RKO (cell line): ENCODE measurements at regions not wholly inside any gene's neighbourhood (a gene's known extent, or its start where the extent isn't known, plus 50 kb on each side); places are given as distances from the start of the nearest gene placed in this dataset.
"Not testable (repeated sequence)": the region's sequence is repeated elsewhere in the genome, so short reads cannot be mapped to it uniquely, and the experiment has no call there.

Experiments used
- DNase-seq: peaks from one replicate; pipeline ENCODE4 v3.0.0-alpha.2; 2016; ENCODE audit warnings: low spot score

DNA sequence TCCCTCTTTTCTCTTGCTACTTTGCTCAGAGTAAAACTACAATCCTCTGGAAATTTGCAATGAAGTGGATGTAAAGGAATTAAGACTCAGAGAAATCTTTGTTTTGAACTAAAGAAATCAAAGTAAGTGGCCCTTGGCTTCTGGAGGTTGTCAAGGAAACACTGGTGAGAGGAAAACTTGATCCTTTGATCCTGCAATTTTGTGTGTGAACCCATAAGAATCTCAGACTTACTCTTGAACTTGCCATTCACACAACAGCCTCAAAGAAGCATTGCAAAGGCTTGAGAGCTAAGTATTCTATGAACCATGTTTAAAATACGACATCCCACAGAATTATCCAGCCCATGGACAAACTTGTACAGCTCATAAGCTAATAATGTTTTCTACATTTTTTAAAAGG is 827.5 kb downstream of the TAF11L14 start:
- DNase-seq: no peak

DNA sequence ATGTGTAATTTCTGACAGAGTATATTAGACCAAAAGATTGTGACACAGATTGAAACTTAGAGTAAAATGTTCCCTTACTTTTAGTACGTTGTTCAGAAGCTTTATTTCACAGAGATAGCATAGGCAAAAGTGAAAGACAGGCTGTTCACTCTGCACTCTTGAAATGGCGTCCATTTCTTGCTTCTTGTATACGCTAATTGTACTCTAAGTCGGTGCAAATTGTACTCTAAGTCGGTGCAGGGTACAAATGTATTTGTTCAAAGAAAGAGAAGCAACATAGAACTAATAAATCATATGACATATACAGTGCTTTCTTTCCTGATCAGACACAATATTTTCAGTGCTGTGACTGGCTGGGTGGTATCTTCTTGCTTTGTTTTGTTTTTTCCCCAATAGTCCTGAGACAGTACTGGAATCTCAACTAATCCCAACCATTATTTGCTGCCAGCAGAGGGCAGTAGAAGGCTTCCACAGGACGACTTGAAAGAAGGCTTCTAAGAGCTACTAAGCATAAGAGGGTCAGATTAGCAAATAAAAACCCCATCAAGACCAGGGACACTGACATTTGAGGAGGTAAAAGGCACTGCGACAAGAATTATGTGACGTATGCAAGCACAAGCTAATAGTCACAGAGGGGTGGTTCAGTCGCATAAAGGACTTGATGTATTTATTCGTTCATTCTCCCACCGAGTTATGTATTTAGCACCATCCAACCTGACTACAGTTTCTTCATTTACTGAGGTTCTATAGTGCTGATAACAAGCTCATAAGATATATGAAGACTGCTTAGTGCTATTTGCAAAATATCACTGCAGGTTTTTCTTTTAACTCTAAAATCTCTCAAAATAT is 831.8 kb downstream of the TAF11L14 start:
- DNase-seq: peak; percentile 64

DNA sequence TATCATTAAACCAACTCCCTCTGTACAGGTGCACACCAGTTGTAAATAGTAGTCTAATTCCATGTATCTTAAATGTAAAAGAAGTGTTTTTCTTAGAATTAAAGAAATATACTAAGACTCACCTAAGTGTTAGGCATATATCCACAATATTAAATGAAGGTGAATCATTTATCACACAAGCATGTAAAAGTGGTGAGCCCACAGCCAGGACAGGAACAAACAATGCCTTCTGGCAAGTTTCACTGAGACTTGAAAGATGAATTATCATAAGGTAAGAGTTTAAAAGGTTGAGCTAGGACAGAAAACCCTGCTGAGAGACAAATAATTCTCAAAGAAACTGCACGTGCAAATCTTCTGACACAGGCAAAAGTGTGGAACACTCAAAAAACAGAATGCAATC is 832.5 kb downstream of the TAF11L14 start:
- DNase-seq: no peak

GRCh38 chr5:18471791-18472190 is 837.5 kb downstream of the TAF11L14 start:
- not testable (repeated sequence) for DNase-seq

DNA sequence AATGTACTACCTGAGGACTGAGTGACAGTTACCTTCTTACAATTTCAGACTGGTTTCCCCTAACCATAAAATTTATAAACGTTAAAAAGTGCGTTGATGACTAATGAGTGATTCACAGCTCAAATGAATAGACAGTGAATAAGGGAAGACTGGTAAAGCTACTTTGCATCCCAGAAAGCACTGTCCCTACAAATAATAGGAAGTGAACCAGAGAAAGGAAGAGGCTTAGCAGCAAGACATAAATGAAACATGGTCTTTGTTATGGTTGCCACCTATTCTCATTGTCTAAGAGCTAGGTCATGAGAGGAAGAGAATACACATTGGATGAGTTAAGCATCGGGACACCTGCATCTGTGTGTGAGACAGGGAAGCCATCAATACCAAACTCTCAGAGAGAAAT is 849.2 kb downstream of the TAF11L14 start:
- peak; percentile 30 for DNase-seq

DNA sequence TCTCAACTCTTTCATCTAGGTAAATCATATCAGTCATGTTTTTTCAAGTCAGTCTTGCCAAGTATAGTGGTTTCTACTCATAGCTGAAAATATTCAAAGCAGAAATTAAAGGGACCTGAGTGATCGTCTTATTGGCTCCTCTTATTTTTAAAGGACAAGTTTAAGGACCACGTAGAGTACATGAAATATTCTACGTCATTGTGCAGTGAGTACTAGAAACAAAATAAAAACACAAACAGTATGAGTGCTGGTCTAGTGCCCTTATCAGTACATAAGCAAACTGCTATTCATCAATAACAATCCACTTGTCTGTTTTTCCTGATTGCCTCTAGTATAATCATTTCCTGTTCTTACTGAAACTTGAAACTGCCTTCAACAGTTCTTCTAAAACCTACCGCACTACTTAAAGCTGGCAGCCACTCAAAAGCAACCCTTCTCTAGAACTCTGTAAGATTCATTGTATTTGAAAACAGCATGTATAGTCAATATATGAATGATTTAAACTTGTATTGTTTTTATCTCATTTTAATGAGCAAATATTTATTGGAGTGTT is 853.7 kb downstream of the TAF11L14 start:
- DNase-seq: no peak

DNA sequence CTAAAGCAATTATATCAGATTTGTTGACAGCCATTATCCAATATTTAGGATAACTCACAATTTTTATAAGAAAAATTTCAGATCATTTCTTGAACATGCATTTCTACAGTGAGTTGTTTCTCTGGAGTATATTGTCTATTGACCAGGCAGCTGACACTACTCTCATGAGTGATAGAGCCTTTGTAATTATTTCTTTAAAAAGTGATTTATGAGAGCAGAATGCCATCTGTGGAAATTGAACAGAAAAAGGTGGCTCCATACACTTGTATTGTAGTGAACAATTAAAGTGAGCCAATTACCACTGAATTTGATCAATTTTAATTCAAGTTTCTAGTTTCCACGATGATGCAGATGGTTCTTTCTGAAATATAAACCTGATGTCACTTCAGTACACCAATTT is 855.4 kb downstream of the TAF11L14 start:
- DNase-seq: no peak

GRCh38 chr5:18491349-18491748 is 857.1 kb downstream of the TAF11L14 start:
- DNase-seq: no peak

- DNase-seq: no peak
Measured at GRCh38 chr5:18495157-18495556, 860.9 kb downstream of the TAF11L14 start.

- no peak for DNase-seq
Measured at GRCh38 chr5:18496041-18496440, 861.8 kb downstream of the TAF11L14 start.

DNA sequence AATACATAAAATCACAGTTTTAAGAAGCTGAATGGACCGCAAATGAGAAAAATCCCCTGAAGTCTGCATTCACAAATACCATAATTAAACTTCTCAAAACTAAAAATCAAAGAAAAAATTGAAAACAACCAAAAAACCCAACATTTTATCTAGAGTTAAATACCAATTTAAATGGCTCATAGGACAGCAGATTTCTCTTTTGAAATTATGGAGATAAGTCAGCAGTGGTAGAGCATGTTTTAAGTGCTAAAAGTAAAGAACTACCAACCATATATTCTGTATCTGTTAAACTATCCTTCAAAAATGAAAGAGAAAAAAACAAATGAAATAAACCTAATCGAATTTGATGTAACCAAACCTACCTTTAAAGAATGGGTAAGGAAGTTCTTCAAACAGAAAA is 862.8 kb downstream of the TAF11L14 start:
- DNase-seq: no peak

- no peak for DNase-seq
Measured at GRCh38 chr5:18503797-18504328, 869.6 kb downstream of the TAF11L14 start.

GRCh38 chr5:18507114-18507513 is 872.9 kb downstream of the TAF11L14 start:
- no peak for DNase-seq

DNA sequence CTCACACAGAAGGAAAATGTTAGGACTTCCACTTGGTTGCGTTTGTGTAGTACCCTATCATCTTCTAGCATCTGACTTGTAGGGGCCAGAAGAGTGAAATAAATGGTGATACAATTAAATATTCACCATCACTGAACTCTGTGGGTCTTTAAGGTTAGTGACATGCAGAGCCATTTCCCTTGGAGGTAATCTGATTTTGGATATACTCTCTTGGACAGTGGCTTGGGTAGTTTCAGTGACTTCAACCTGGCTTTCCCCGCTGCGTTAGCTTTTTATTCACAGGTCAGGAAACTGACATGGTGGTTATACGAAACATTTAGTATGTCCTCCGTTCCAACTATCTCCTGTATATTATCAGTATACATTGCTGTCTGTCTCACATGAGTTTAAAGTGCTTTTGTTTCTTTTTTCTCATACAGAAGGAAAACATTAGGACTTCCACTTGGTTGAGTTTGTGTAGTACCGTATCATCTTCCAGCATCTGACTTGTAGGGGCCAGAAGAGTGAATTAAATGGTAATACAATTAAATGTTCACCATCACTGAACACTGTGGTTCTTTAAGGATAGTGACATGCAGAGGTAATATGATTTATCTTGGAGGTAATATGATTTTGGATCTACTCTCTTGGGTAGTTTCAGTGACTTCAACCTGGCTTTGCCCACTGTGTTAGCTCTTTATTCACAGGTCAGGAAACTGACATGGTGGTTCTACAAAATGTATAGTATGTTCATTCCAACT is 883.6 kb downstream of the TAF11L14 start:
- no peak for DNase-seq

DNA sequence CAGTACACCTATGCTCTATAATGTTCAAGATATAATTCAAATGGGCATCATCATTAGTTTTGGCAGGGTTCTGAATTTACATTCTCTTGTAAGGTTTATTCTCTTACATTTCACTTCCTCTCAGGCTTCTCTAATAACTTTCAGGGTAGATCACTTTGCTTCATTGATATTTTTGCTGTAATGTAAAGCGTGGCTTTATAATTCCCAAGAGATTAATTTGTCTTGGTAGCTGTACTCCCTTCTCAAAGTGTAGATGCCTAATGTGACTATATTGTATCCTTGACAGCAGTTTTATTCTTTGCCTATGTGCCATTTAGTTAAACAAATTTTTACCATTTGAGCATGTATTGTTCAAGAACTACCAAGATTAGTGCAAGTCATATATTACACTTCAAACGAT is 889.1 kb downstream of the TAF11L14 start:
- no peak for DNase-seq

GRCh38 chr5:18526792-18527405 is 892.6 kb downstream of the TAF11L14 start:
- DNase-seq: peak; percentile 2

DNA sequence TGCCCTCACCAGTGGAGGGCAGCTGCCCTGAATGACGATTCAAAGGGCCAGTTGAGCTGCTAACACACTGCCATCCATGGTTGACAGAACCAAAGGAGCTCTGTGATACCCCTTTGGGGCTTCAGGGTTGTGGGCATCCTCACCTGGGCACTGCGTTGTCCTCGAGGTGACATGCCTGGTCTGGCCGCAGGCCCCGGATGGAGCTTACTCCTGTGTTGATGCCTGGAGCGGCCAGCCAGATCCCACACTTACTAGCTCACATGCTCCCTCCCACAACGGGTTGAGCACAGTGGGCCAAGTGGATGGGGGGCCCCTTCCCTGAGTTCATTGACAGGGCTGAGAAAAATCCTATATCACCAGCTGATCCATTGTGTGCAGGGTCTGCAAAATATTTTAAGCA is 898.9 kb downstream of the TAF11L14 start:
- DNase-seq: no peak

DNA sequence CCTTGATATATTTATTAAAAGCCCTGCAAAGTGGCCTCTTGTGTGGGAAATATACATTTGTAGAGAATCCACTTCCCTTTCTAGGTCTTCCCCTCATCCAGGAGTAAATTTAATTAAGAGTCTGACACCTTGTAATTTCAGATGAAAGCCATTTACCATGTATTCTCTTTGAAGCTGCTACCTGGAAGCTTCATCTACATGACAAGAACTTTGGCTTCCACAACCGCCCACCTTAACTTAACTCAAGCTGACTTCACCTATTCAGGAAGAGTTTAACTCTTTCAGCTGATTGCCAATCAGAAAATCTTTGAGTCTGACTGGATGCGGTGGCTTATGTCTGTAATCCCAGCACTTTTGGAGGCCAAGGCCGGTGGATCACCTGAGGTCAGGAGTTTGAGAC is 899.9 kb downstream of the TAF11L14 start:
- DNase-seq: no peak

DNA sequence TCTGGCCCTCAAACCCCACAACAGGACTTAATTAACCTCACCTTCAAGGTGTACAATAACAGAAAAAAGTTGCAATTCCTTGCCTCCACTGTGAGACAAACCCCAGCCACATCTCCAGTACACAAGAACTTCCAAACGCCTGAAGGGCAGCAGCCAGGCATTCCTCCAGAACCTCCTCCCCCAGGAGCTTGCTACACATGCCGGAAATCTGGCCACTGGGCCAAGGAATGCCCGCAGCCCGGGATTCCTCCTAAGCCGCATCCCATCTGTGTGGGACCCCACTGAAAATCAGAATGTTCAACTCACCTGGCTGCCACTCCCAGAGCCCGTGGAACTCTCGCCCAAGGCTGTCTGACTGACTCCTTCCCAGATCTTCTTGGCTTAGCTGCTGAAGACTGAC is 901.5 kb downstream of the TAF11L14 start:
- DNase-seq: not testable (repeated sequence)

- DNase-seq: no peak
Measured at GRCh38 chr5:18544421-18544820, 910.2 kb downstream of the TAF11L14 start.

DNA sequence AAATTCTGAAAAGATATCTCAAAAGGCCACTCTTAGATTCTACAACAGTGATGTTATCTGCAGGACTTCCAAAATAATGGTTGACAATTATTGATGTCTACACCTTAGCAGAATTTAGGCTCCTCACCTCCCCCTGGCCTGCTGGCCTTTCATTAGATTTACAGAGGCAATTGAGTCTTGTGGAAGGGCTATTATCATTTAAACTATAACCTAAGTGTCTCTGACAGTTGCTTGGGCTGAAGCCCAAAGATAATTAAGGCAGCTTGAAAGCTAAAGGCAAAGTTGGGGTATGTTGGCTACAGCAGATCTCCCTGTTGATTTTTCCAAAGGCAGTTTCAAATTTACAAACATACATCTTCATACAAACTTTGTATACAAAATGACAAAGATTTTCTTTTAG is 912.3 kb downstream of the TAF11L14 start:
- DNase-seq: no peak

- DNase-seq: no peak
Measured at GRCh38 chr5:18551716-18552115, 917.5 kb downstream of the TAF11L14 start.
